ENCODE measurements at regions not wholly inside any gene's neighbourhood (a gene's known extent, or its start where the extent isn't known, plus 50 kb on each side); places are given as distances from the start of the nearest gene placed in this dataset.

- H3K4me3 ChIP-seq = no peak overlapping the region
- no peaks in the 10 kb centered on the region for H3K36me3 ChIP-seq
- intact Hi-C loops (cut with DNase I) = no loop called here
- H3K27ac ChIP-seq = no peak overlapping the region
- DNase-seq = no peak
- TF ChIP-seq CTCF (IDR thresholded peaks at IDR 0.05) = no peak
- H3K9ac ChIP-seq (ENCODE audit: low read depth in 2 of 2, low read length in 2 of 2) = no peak overlapping the region
- H3K9me3 ChIP-seq = no peaks in the 10 kb centered on the region
- H3K27me3 ChIP-seq = no peaks in the 10 kb centered on the region
- H3K4me1 ChIP-seq = no peaks in the 10 kb centered on the region
Measured at GRCh38 chr11:110958216-110958615, 246.0 kb upstream of the ARHGAP20 start.

GRCh38 chr11:110955776-110956175 lies 243.5 kb upstream of the ARHGAP20 start:
- intact Hi-C loops (cut with DNase I) = no loop called here
- Histone ChIP-seq H3K9ac (ENCODE audit: low read depth in 2 of 2, low read length in 2 of 2) (no peak overlapping the region), H3K36me3 (no peaks in the 10 kb centered on the region), H3K4me1 (no peaks in the 10 kb centered on the region), H3K9me3 (no peaks in the 10 kb centered on the region), H3K4me3 (no peak overlapping the region), H3K27ac (no peak overlapping the region), H3K27me3 (no peaks in the 10 kb centered on the region)
- DNase-seq = no peak
- TF ChIP-seq CTCF (IDR thresholded peaks at IDR 0.05) = no peak

GRCh38 chr11:110951950-110952503 lies 239.8 kb upstream of the ARHGAP20 start:
- DNase-seq = no peak
- Histone ChIP-seq H3K4me1 (no peaks in the 10 kb centered on the region), H3K27ac (no peak overlapping the region), H3K36me3 (no peaks in the 10 kb centered on the region), H3K9me3 (no peaks in the 10 kb centered on the region), H3K27me3 (no peaks in the 10 kb centered on the region), H3K4me3 (no peak overlapping the region), H3K9ac (ENCODE audit: low read depth in 2 of 2, low read length in 2 of 2) (no peak overlapping the region)
- intact Hi-C loops (cut with DNase I) = no loop called here
- no peak for TF ChIP-seq CTCF (IDR thresholded peaks at IDR 0.05)

GRCh38 chr11:110951037-110951949 lies 239.1 kb upstream of the ARHGAP20 start:
- Histone ChIP-seq H3K27ac (no peak overlapping the region), H3K36me3 (no peaks in the 10 kb centered on the region)
- DNase-seq = no peak

GRCh38 chr11:110948112-110948511 lies 235.9 kb upstream of the ARHGAP20 start:
- H3K27ac ChIP-seq = no peak overlapping the region

More at GRCh38 chr11:110951037-110951949, 239.1 kb upstream of the ARHGAP20 start:
- H3K27me3 ChIP-seq = no peaks in the 10 kb centered on the region
- no peaks in the 10 kb centered on the region for H3K4me1 ChIP-seq
- no peak for TF ChIP-seq CTCF (IDR thresholded peaks at IDR 0.05)
- intact Hi-C loops (cut with DNase I) = no loop called here
- no peak overlapping the region for H3K4me3 ChIP-seq
- no peaks in the 10 kb centered on the region for H3K9me3 ChIP-seq
- H3K9ac ChIP-seq (ENCODE audit: low read depth in 2 of 2, low read length in 2 of 2) = no peak overlapping the region

More at GRCh38 chr11:110948112-110948511, 235.9 kb upstream of the ARHGAP20 start:
- no peak overlapping the region for H3K9ac ChIP-seq (ENCODE audit: low read depth in 2 of 2, low read length in 2 of 2)
- H3K27me3 ChIP-seq = no peaks in the 10 kb centered on the region
- no peaks in the 10 kb centered on the region for H3K9me3 ChIP-seq
- no peak overlapping the region for H3K4me3 ChIP-seq
- DNase-seq = no peak
- no peaks in the 10 kb centered on the region for H3K36me3 ChIP-seq
- TF ChIP-seq CTCF (IDR thresholded peaks at IDR 0.05) = no peak
- H3K4me1 ChIP-seq = no peaks in the 10 kb centered on the region
- intact Hi-C loops (cut with DNase I) = no loop called here
